ENCODE measurements at regions not wholly inside any gene's neighbourhood (a gene's known extent, or its start where the extent isn't known, plus 50 kb on each side); places are given as distances from the start of the nearest gene placed in this dataset.

GRCh38 chr17:36705874-36706731 lies 104.7 kb downstream of the MRM1 start:
- peak; percentile 55 for TF ChIP-seq CTCF (IDR thresholded peaks at IDR 0.05; ENCODE audit: poor library complexity)
- TF ChIP-seq EZH2phosphoT487 (IDR thresholded peaks at IDR 0.05; ENCODE audit: low read depth, severe bottlenecking, unreplicated experiment): no peak

Measured in hepatocyte (in vitro differentiated cells).